ES-I3 (cell line): ENCODE measurements at regions not wholly inside any gene's neighbourhood (a gene's known extent, or its start where the extent isn't known, plus 50 kb on each side); places are given as distances from the start of the nearest gene placed in this dataset.

ENCODE experiments used
- H3K36me3 ChIP-seq: 2 replicates; pipeline ENCODE4 v1.6.1; 2013; ENCODE audit warnings: mild to moderate bottlenecking, low read length, control low read depth, moderate library complexity; ENCODE audit not compliant: insufficient read depth
- H3K4me1 ChIP-seq: 2 replicates; pipeline ENCODE4 v1.6.1; 2013; ENCODE audit warnings: mild to moderate bottlenecking, control low read depth, low read length; ENCODE audit not compliant: insufficient read depth
- H3K9ac ChIP-seq: 2 replicates; pipeline ENCODE4 v1.6.1; 2013; ENCODE audit warnings: low read depth, mild to moderate bottlenecking, low read length, moderate library complexity
- H3K9me3 ChIP-seq: 2 replicates; pipeline ENCODE4 v1.6.1; 2013; ENCODE audit warnings: mild to moderate bottlenecking, low read length, moderate library complexity; ENCODE audit not compliant: control insufficient read depth, insufficient read depth

- H3K36me3 ChIP-seq: no peaks in the 10 kb centered on the region
- H3K9me3 ChIP-seq: no peaks in the 10 kb centered on the region
- H3K9ac ChIP-seq: no peak overlapping the region
- H3K4me1 ChIP-seq: no peaks in the 10 kb centered on the region
Measured at GRCh38 chr5:100970646-100971255, 67.7 kb upstream of the ST8SIA4 start.

GRCh38 chr5:100965291-100965690, 62.2 kb upstream of the ST8SIA4 start:
- Histone ChIP-seq H3K9ac (no peak overlapping the region), H3K9me3 (no peaks in the 10 kb centered on the region), H3K36me3 (no peaks in the 10 kb centered on the region), H3K4me1 (no peaks in the 10 kb centered on the region)
